ENCODE measurements at regions not wholly inside any gene's neighbourhood (a gene's known extent, or its start where the extent isn't known, plus 50 kb on each side); places are given as distances from the start of the nearest gene placed in this dataset.

DNA sequence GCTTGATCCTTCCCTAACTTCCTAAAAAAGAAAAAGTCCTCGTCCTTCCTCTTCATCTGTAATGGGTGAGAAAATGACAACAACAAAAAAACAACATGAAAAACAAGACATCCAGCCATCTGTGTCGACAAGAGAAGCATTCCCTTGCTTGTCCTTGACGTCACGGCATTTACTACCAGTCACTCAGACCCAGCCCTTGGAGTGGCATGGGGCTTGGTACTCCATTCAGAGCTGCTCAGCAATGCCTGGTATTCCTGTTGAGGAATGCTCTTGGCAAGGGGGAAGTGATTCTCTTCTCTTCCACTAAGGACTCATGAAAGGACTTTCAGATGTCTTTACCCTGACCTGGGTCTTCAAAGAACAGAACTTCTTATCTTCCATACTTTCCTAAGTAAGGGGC is 339.7 kb upstream of the RASGRP1 start:
- no peak overlapping the region for H3K27ac Mint-ChIP-seq
- no peak for DNase-seq
- H3K27me3 Mint-ChIP-seq (ENCODE audit: low read depth in 3 of 3): peaks cover 3 to 7% (median 3%) of the 10 kb centered on the region in 3 donors
- peaks cover 0 to 4% (median 0%) of the 10 kb centered on the region in 6 donors for H3K9me3 Mint-ChIP-seq
- H3K4me1 Mint-ChIP-seq: no peaks in the 10 kb centered on the region
- H3K4me3 Mint-ChIP-seq: no peak overlapping the region
- peaks cover 0 to 4% (median 0%) of the 10 kb centered on the region in 3 donors for H3K36me3 Mint-ChIP-seq

DNA sequence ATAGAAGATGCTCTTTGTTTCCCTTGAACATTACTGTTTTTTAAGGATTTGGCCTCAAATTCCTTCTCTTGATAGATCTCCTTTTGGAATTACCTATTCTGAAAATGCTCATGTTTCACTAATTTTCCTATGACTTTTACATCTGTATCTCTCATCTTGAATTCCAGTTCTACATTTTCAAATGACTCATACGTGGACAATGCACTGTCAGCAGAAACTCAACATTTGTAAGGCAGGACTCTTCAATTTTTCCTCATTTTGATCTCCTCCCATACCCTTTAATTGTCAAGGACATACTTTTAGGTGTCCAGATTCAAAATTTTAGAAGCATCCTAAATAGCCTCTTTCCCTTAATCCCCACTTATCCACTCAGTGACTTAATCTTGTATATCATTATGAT is 341.0 kb upstream of the RASGRP1 start:
- Mint-ChIP-seq H3K4me3 (no peak overlapping the region), H3K27me3 (ENCODE audit: low read depth in 3 of 3) (peaks cover 3 to 11% (median 8%) of the 10 kb centered on the region in 3 donors), H3K36me3 (peaks cover 0 to 4% (median 0%) of the 10 kb centered on the region in 3 donors), H3K4me1 (no peaks in the 10 kb centered on the region), H3K27ac (no peak overlapping the region), H3K9me3 (peaks cover 0 to 8% (median 0%) of the 10 kb centered on the region in 6 donors)
- DNase-seq: no peak

DNA sequence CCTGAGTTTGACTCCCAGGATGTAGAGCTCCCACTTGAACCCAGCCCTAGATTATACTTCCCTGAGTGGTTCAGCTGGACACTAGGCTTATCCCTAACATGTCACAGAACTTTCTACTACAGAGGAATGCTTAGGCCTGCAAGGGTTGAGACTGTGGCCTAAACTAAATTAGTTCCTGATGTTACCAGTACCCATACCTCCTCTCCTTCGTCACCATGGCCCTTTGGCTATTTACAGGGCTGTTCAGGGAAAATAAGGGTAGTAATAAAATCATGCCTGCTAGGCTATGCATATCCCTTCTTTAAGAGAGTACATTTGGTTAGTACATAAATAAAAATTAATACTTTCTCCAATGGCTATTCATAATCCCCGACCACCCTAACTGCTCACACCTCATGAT is 356.4 kb upstream of the RASGRP1 start:
- DNase-seq: no peak

DNA sequence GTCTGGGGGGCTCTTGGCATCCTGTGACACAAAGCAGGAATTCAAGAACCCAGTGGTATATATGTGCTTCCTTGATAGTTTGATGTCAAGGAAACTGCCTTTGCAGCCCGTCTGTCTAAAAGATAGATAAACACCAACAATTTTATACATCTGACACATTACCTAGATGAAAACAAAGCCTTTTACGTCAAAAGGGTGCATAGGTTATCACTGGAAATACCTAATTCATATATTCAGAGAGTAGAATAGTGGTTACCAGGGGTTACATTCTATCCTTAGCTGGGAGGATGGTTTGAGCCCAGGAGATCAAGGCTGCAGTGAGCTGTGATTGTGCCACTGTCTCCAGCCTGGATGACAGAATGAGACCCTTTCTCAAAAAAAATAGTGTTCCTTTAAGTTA is 356.9 kb upstream of the RASGRP1 start:
- Mint-ChIP-seq H3K4me3 (no peak overlapping the region), H3K4me1 (no peaks in the 10 kb centered on the region), H3K27me3 (ENCODE audit: low read depth in 3 of 3) (peaks cover 0 to 9% (median 2%) of the 10 kb centered on the region in 3 donors)

More for the DNA sequence above, 356.4 kb upstream of the RASGRP1 start:
- Mint-ChIP-seq H3K27ac (no peak overlapping the region), H3K36me3 (no peaks in the 10 kb centered on the region), H3K27me3 (ENCODE audit: low read depth in 3 of 3) (peaks cover 0 to 9% (median 2%) of the 10 kb centered on the region in 3 donors), H3K4me3 (no peak overlapping the region), H3K9me3 (peaks cover 0 to 2% (median 0%) of the 10 kb centered on the region in 6 donors), H3K4me1 (no peaks in the 10 kb centered on the region)

DNA sequence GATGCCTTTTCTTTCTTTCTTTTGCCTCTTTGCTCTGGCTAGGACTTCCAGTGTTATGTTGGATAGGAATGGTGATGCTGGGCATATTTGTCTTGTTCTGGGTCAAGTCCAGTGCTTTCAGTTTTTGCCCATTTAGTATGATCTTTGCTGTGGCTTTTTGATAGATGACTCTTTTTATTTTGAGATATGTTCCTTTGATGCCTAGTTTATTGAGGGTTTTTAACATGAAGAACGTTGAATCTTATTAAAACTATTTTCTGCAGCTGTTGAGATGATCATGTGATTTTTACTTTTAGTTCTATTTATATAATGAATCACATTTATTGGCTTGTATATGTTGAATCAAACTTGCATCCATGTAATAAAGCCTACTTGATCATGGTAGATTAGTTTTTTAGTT is 363.8 kb upstream of the RASGRP1 start:
- H3K27me3 Mint-ChIP-seq (ENCODE audit: low read depth in 3 of 3): peaks cover 0 to 4% (median 3%) of the 10 kb centered on the region in 3 donors
- no peaks in the 10 kb centered on the region for H3K4me1 Mint-ChIP-seq
- no peaks in the 10 kb centered on the region for H3K9me3 Mint-ChIP-seq
- H3K27ac Mint-ChIP-seq: no peak overlapping the region
- no peak for DNase-seq
- H3K36me3 Mint-ChIP-seq: no peaks in the 10 kb centered on the region
- no peak overlapping the region for H3K4me3 Mint-ChIP-seq

More for the DNA sequence above, 356.9 kb upstream of the RASGRP1 start:
- no peak overlapping the region for H3K27ac Mint-ChIP-seq
- peaks cover 0 to 2% (median 0%) of the 10 kb centered on the region in 6 donors for H3K9me3 Mint-ChIP-seq
- no peaks in the 10 kb centered on the region for H3K36me3 Mint-ChIP-seq
- DNase-seq: no peak

DNA sequence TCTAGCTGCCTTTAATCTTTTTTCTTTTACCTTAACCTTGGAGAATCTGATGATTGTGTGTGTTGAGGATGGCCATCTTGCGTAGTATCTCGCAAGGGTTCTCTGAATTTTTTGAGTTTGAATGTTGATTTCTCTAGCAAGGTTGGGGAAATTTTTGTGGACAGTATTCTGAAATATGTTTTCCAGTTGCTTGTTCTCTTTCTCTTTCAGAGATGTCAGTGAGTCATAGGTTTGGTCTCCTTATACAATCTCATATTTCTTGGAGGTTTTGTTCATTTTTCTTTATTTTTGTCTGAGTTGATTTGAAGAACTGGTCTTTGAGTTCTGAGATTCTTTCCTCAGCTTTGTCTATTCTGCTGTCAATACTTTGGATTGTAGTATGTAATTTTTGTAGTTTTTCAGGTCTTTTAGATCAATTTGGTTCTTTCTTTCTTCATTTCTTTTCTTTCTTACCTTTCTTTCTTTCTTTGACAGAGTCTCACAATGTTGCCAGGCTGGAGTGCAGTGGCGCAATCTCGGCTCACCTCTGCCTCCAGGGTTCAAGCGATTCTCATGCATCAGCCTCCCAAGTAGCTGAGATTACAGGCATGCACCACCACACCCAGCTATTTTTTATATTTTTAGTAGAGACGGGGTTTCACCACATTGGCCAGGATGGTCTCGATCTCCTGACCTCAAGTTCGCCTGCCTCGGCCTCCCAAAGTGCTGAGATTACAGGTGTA is 366.4 kb upstream of the RASGRP1 start:
- Mint-ChIP-seq H3K9me3 (no peaks in the 10 kb centered on the region), H3K27ac (no peak overlapping the region), H3K36me3 (no peaks in the 10 kb centered on the region), H3K4me3 (no peak overlapping the region), H3K4me1 (no peaks in the 10 kb centered on the region), H3K27me3 (ENCODE audit: low read depth in 3 of 3) (peaks cover 0 to 3% (median 2%) of the 10 kb centered on the region in 3 donors)
- DNase-seq: no peak

DNA sequence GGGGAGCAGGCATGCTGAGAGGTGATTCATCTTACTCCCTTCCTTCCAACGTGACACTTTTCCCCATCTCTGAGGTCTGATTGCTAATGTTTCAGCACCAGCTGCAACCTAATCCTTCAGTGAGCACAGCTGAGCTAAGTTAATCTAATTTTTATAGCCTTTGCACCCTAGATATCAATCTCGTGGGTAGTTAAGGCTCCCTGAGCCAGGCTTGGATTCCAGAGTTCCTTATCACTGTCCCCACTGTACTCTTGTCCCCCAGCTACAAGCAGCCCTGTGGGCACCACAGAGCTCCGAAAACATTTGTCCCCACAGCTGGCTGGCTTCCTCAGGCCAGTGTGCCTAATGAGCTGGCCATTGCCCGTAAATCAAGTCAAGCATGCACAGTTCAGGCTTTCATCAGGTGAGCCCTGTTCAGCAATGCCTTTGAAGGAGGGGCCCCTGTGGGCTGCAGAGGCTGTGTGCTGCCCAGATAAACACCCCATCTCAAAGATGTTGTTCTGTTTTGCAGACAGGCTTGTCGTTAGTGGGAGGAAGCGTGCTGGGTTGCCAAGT is 376.9 kb upstream of the RASGRP1 start:
- H3K36me3 Mint-ChIP-seq: no peaks in the 10 kb centered on the region
- peaks cover 0 to 3% (median 0%) of the 10 kb centered on the region in 6 donors for H3K9me3 Mint-ChIP-seq
- no peak overlapping the region for H3K4me3 Mint-ChIP-seq
- H3K27me3 Mint-ChIP-seq (ENCODE audit: low read depth in 3 of 3): peaks cover 3 to 4% (median 3%) of the 10 kb centered on the region in 3 donors
- no peak for DNase-seq
- no peak overlapping the region for H3K27ac Mint-ChIP-seq
- H3K4me1 Mint-ChIP-seq: no peaks in the 10 kb centered on the region

DNA sequence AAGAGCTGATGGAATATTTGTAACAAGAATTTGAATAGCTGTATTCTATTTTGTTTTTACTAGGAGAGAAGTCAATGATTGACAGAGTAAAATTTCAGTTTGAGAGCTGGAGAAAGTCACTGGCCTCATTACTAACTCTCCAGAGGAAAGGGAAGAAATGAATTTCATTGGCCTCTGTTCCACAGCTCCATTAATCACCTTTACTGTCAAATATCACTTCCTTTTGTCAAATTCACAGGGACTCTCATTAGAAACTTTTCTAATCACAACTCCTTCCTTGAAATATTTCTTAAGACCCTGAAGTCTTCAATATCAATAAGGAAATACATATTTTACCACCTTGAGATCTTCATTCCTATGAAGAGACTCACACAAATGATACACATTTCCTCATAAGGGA is 379.9 kb upstream of the RASGRP1 start:
- Mint-ChIP-seq H3K27me3 (ENCODE audit: low read depth in 3 of 3) (peaks cover 0 to 4% (median 3%) of the 10 kb centered on the region in 3 donors), H3K4me1 (no peaks in the 10 kb centered on the region), H3K27ac (no peak overlapping the region), H3K9me3 (peaks cover 0 to 3% (median 0%) of the 10 kb centered on the region in 6 donors), H3K36me3 (no peaks in the 10 kb centered on the region), H3K4me3 (no peak overlapping the region)
- no peak for DNase-seq

DNA sequence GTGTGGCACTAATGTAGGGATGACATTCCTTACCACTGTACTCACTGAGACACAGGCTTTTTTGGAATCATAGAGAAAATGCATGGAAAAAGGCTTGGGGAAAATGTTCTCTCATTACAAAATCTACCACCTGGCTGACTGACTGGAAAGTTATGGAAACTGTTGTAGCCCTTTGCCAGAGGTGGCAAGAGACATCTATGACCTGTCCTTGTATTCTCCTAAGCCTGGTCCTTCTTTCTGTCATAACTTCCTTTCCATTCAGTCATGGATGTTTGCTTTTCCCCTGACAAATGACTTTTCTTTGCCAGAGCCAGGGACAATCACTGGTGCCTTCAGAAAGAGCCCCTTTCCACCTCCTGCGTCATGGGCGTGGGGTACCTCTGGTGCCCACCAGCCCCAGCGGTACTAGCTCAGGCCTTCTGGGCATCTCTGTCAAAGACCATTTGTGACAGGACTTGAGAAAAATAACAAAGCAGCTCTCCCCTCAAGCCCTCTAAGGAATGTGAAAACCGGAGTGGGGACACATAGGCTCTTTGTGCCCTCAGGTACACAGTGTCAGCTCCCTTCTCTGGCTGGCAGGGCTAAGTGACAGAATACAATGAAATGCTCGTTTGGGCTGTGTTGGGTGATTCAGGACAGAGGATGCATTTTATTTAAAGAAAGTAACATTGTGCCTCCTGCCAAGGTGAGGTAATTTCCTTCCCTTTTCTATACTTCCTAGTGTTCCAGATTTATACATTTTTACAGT is 381.1 kb upstream of the RASGRP1 start:
- Mint-ChIP-seq H3K36me3 (no peaks in the 10 kb centered on the region), H3K27me3 (ENCODE audit: low read depth in 3 of 3) (peaks cover 1 to 4% (median 3%) of the 10 kb centered on the region in 3 donors), H3K9me3 (peaks cover 0 to 2% (median 0%) of the 10 kb centered on the region in 6 donors), H3K4me3 (no peak overlapping the region), H3K4me1 (no peaks in the 10 kb centered on the region), H3K27ac (no peak overlapping the region)
- DNase-seq: no peak

DNA sequence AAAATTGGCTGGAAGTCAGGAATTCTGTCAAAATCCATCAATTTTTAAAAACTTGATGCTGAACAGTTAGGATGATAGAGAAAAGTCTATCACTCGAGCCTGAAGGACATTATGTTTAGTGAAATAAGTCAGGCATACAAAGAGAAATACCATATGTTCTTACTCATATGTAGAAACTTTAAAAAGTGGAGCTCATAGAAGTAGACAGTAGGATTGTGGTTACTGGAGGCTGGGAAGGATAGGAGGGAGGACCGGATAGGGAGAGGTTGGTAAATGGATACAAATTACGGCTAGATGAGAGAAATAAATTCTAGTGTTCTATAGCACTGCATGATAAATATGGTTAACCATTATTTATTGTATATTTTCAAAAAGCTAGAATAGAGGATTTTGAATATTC is 389.5 kb upstream of the RASGRP1 start:
- Mint-ChIP-seq H3K36me3 (no peaks in the 10 kb centered on the region), H3K4me3 (no peak overlapping the region), H3K27ac (no peak overlapping the region), H3K27me3 (ENCODE audit: low read depth in 3 of 3) (peaks cover 0 to 10% (median 0%) of the 10 kb centered on the region in 3 donors), H3K4me1 (no peaks in the 10 kb centered on the region), H3K9me3 (no peaks in the 10 kb centered on the region)
- no peak for DNase-seq

DNA sequence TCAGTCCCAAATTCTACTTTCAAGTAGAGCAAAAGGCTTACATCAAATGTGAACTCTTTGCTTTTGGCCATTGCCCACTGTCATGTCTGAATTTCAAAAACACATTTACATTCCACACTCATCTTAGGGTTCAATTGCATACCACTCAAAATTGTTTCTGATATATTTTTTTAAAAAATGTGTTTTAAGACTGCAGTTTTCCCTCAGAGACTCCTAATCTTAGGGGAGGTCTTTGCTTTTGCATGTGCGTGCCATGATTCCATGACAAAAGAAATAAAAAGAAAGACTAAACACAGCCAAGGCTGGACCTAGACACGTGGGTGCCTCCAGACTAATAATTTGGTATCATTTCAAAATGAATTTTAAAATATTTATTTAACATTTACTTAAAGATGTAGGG is 396.8 kb upstream of the RASGRP1 start:
- H3K27me3 Mint-ChIP-seq (ENCODE audit: low read depth in 3 of 3): peaks cover 0 to 4% (median 2%) of the 10 kb centered on the region in 3 donors
- no peak overlapping the region for H3K27ac Mint-ChIP-seq
- no peak for DNase-seq
- H3K4me1 Mint-ChIP-seq: no peaks in the 10 kb centered on the region
- no peaks in the 10 kb centered on the region for H3K36me3 Mint-ChIP-seq
- H3K4me3 Mint-ChIP-seq: no peak overlapping the region
- no peaks in the 10 kb centered on the region for H3K9me3 Mint-ChIP-seq

DNA sequence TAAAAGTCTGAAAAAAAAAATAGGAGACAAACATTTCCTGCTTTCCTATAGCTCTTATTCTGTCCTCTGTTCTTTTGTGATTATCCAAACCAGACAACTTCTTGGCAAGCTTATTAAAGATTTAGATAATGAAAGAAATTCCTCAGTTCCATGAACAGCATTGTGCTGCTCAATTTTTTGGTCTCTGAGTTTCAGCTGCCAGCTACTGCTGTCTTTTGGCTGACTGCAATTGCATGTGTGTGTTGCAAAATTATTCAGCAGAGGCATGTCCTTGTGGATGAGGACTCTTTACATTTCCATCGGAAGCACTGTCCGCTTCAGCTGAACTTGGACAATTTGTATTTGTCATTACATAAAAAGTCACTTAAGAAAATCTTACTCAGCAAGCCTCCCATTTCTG is 397.3 kb upstream of the RASGRP1 start:
- Mint-ChIP-seq H3K36me3 (no peaks in the 10 kb centered on the region), H3K4me1 (no peaks in the 10 kb centered on the region), H3K9me3 (peaks cover 0 to 3% (median 0%) of the 10 kb centered on the region in 6 donors), H3K4me3 (no peak overlapping the region), H3K27me3 (ENCODE audit: low read depth in 3 of 3) (peaks cover 2 to 4% (median 4%) of the 10 kb centered on the region in 3 donors), H3K27ac (no peak overlapping the region)
- DNase-seq: no peak

DNA sequence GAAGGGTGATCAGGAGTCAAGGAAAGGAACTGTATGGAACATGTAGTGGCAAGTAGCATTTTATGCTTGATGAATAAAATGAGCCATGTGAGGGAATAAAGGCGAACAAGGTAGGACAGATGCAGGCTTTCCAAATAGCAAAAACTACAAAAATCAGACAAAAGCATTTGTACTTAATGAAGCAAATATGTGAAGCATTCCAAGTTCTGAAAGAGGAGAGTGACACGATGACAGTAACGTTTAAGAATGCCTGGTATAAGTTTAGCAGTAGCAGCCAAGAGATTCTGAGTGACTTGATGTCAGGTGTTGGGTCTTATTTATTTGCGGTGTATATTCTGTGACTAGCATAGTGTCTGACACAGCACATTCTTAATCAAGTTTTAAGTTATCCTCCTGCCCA is 408.2 kb upstream of the RASGRP1 start:
- H3K36me3 Mint-ChIP-seq: no peaks in the 10 kb centered on the region

More for the DNA sequence above, 408.2 kb upstream of the RASGRP1 start:
- Mint-ChIP-seq H3K27ac (no peak overlapping the region), H3K9me3 (peaks cover 0 to 3% (median 2%) of the 10 kb centered on the region in 6 donors), H3K27me3 (ENCODE audit: low read depth in 3 of 3) (peaks cover 0 to 3% (median 2%) of the 10 kb centered on the region in 3 donors), H3K4me1 (no peaks in the 10 kb centered on the region), H3K4me3 (no peak overlapping the region)
- DNase-seq: no peak
